ENCODE measurements at regions not wholly inside any gene's neighbourhood (a gene's known extent, or its start where the extent isn't known, plus 50 kb on each side); places are given as distances from the start of the nearest gene placed in this dataset.
"Not testable (repeated sequence)": the region's sequence is repeated elsewhere in the genome, so short reads cannot be mapped to it uniquely, and the experiment has no call there.

- DNase-seq (ENCODE audit: insufficient read length) (no peak), FAIRE-seq (no peak)
- TF ChIP-seq POLR2AphosphoS5 (IDR thresholded peaks at IDR 0.05; ENCODE audit: low read depth, low read length): no peak
- no peak for TF ChIP-seq POLR2A (IDR thresholded peaks at IDR 0.05; ENCODE audit: low read depth, low read length)
- no peak for TF ChIP-seq TAF1 (IDR thresholded peaks at IDR 0.05; ENCODE audit: borderline replicate concordance, low read depth, low read length)
These were observed 207.9 kb upstream of the SULF2 start for GRCh38 chr20:47993035-47993755.

- TF ChIP-seq POLR2A (IDR thresholded peaks at IDR 0.05; ENCODE audit: low read depth, low read length): no peak
- no peak for TF ChIP-seq TAF1 (IDR thresholded peaks at IDR 0.05; ENCODE audit: borderline replicate concordance, low read depth, low read length)
- no peak for TF ChIP-seq POLR2AphosphoS5 (IDR thresholded peaks at IDR 0.05; ENCODE audit: low read depth, low read length)
- FAIRE-seq: no peak
- no peak for DNase-seq (ENCODE audit: insufficient read length)
These were observed 206.7 kb upstream of the SULF2 start for GRCh38 chr20:47991875-47992488.

GRCh38 chr20:47990507-47991150 lies 205.3 kb upstream of the SULF2 start:
- no peak for TF ChIP-seq POLR2AphosphoS5 (IDR thresholded peaks at IDR 0.05; ENCODE audit: low read depth, low read length)
- no peak for TF ChIP-seq TAF1 (IDR thresholded peaks at IDR 0.05; ENCODE audit: borderline replicate concordance, low read depth, low read length)
- TF ChIP-seq POLR2A (IDR thresholded peaks at IDR 0.05; ENCODE audit: low read depth, low read length): no peak
- FAIRE-seq: no peak
- DNase-seq (ENCODE audit: insufficient read length): no peak

GRCh38 chr20:47989957-47990356 lies 204.7 kb upstream of the SULF2 start:
- FAIRE-seq (no peak), DNase-seq (ENCODE audit: insufficient read length) (no peak)
- TF ChIP-seq POLR2A (IDR thresholded peaks at IDR 0.05; ENCODE audit: low read depth, low read length) (no peak), POLR2AphosphoS5 (IDR thresholded peaks at IDR 0.05; ENCODE audit: low read depth, low read length) (no peak), TAF1 (IDR thresholded peaks at IDR 0.05; ENCODE audit: borderline replicate concordance, low read depth, low read length) (no peak)

- DNase-seq (ENCODE audit: insufficient read length): no peak
- no peak for FAIRE-seq
- TF ChIP-seq TAF1 (IDR thresholded peaks at IDR 0.05; ENCODE audit: borderline replicate concordance, low read depth, low read length): no peak
- no peak for TF ChIP-seq POLR2A (IDR thresholded peaks at IDR 0.05; ENCODE audit: low read depth, low read length)
- TF ChIP-seq POLR2AphosphoS5 (IDR thresholded peaks at IDR 0.05; ENCODE audit: low read depth, low read length): no peak
These were observed 203.4 kb upstream of the SULF2 start for GRCh38 chr20:47988676-47989075.

GRCh38 chr20:47985092-47985850 lies 200.0 kb upstream of the SULF2 start:
- DNase-seq (ENCODE audit: insufficient read length) (no peak), FAIRE-seq (no peak)
- TF ChIP-seq POLR2AphosphoS5 (IDR thresholded peaks at IDR 0.05; ENCODE audit: low read depth, low read length): no peak
- no peak for TF ChIP-seq TAF1 (IDR thresholded peaks at IDR 0.05; ENCODE audit: borderline replicate concordance, low read depth, low read length)
- TF ChIP-seq POLR2A (IDR thresholded peaks at IDR 0.05; ENCODE audit: low read depth, low read length): no peak

GRCh38 chr20:47984437-47984836 lies 199.2 kb upstream of the SULF2 start:
- FAIRE-seq: no peak
- no peak for TF ChIP-seq POLR2AphosphoS5 (IDR thresholded peaks at IDR 0.05; ENCODE audit: low read depth, low read length)
- no peak for TF ChIP-seq POLR2A (IDR thresholded peaks at IDR 0.05; ENCODE audit: low read depth, low read length)
- TF ChIP-seq TAF1 (IDR thresholded peaks at IDR 0.05; ENCODE audit: borderline replicate concordance, low read depth, low read length): no peak
- DNase-seq (ENCODE audit: insufficient read length): no peak

- DNase-seq (ENCODE audit: insufficient read length): not testable (repeated sequence)
- FAIRE-seq: peak; percentile 82
These were observed 198.4 kb upstream of the SULF2 start for GRCh38 chr20:47983642-47984041.

- no peak for DNase-seq (ENCODE audit: insufficient read length)
- TF ChIP-seq POLR2A (IDR thresholded peaks at IDR 0.05; ENCODE audit: low read depth, low read length): no peak
- TF ChIP-seq POLR2AphosphoS5 (IDR thresholded peaks at IDR 0.05; ENCODE audit: low read depth, low read length): no peak
- TF ChIP-seq TAF1 (IDR thresholded peaks at IDR 0.05; ENCODE audit: borderline replicate concordance, low read depth, low read length): no peak
- no peak for FAIRE-seq
These were observed 197.5 kb upstream of the SULF2 start for GRCh38 chr20:47982574-47983360.

- DNase-seq (ENCODE audit: insufficient read length) (no peak), FAIRE-seq (no peak)
- TF ChIP-seq TAF1 (IDR thresholded peaks at IDR 0.05; ENCODE audit: borderline replicate concordance, low read depth, low read length) (no peak), POLR2AphosphoS5 (IDR thresholded peaks at IDR 0.05; ENCODE audit: low read depth, low read length) (no peak), POLR2A (IDR thresholded peaks at IDR 0.05; ENCODE audit: low read depth, low read length) (no peak)
These were observed 195.9 kb upstream of the SULF2 start for GRCh38 chr20:47981222-47981621.
